ENCODE measurements at regions not wholly inside any gene's neighbourhood (a gene's known extent, or its start where the extent isn't known, plus 50 kb on each side); places are given as distances from the start of the nearest gene placed in this dataset.

DNA sequence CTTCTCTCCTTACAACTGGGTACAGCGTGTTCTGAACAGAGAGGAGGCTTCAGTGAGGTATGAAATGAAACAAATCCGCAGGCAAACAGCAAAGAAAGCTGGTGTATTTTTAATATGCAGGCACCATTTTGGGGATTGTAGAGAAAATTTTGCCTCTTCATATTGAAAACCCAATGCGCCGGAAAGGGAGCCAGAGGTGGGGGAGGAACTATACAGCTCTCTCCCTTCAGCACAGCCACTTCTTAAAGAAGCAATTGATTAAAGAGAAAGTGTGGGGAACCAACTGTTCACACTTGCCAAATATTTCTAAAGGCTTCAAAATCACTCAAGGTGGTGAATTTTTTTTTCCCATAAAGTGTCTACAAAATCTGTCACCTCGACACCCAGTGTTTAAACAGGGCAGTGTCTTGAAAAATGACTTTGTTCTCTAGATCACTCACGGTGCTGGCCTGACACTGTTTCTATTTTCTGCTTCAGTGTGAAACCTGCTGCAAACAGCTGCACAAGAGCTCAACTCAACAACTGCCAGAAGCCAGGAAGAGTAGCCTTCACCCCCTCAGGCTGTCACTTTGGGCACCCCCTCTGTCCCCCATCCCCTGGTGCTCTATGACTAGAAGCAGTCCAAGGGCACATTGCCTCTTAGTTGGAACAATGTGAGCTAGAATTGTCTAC, 123.8 kb upstream of the CTTNBP2NL start:
- H4K20me1 ChIP-seq (ENCODE audit: low read depth, low read length) = no peaks in the 10 kb centered on the region
- H3K27ac ChIP-seq (ENCODE audit: low read depth, low read length) = no peak overlapping the region
- H3K9ac ChIP-seq (ENCODE audit: low read length) = no peak overlapping the region
- no peaks in the 10 kb centered on the region for H3K79me2 ChIP-seq (ENCODE audit: insufficient read depth, low read length)
- H3K9me3 ChIP-seq (ENCODE audit: insufficient read depth, low read length) = no peaks in the 10 kb centered on the region
- H3K36me3 ChIP-seq (ENCODE audit: low read length) = no peaks in the 10 kb centered on the region
- no peaks in the 10 kb centered on the region for H3K9me2 ChIP-seq (replicated peaks; ENCODE audit: insufficient read depth, low read length)
- H3F3A ChIP-seq (ENCODE audit: insufficient read depth) = no peaks in the 10 kb centered on the region
- H2AFZ ChIP-seq (ENCODE audit: low read depth, low read length, severe bottlenecking) = no peak overlapping the region
- H3K27me3 ChIP-seq (ENCODE audit: low read length) = no peaks in the 10 kb centered on the region
- TF ChIP-seq EZH2phosphoT487 (conservative IDR thresholded peaks at IDR 0.05; ENCODE audit: low read length) = no peak
- no peak for TF ChIP-seq CTCF (IDR thresholded peaks at IDR 0.05; ENCODE audit: insufficient read depth, low read length, poor library complexity, severe bottlenecking)
- no peak overlapping the region for H3K4me2 ChIP-seq (ENCODE audit: low read depth, low read length, poor library complexity, severe bottlenecking)
- no peak overlapping the region for H3K4me3 ChIP-seq (ENCODE audit: insufficient read depth, low read length, poor library complexity, severe bottlenecking)

DNA sequence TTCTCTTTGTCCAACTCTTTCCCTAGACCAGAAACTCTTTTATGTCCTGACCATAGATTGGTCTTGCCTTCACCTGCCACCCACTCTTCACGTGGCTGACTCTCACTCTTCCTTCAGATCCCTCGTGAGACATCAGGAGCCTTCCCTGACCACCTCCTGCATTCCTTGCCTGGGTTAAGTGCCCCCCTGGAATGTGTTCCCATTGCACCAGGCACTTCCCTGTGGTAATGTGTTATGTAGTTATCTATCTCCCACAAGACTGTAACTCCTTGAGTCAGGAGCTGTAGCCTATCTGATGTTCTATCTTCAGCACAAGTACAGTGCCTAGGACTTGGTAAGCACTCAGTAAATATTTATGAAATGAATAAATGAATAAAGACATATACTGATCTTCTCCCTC, 111.2 kb upstream of the CTTNBP2NL start:
- Histone ChIP-seq H3K4me2 (ENCODE audit: low read depth, low read length, poor library complexity, severe bottlenecking) (no peak overlapping the region), H3K27ac (ENCODE audit: low read depth, low read length) (no peak overlapping the region), H3K36me3 (ENCODE audit: low read length) (no peaks in the 10 kb centered on the region), H3K9me3 (ENCODE audit: insufficient read depth, low read length) (no peaks in the 10 kb centered on the region), H3K9ac (ENCODE audit: low read length) (no peak overlapping the region), H3K79me2 (ENCODE audit: insufficient read depth, low read length) (no peaks in the 10 kb centered on the region), H3K27me3 (ENCODE audit: low read length) (no peaks in the 10 kb centered on the region), H2AFZ (ENCODE audit: low read depth, low read length, severe bottlenecking) (no peak overlapping the region), H3K4me3 (ENCODE audit: insufficient read depth, low read length, poor library complexity, severe bottlenecking) (no peak overlapping the region), H3F3A (ENCODE audit: insufficient read depth) (no peaks in the 10 kb centered on the region), H4K20me1 (ENCODE audit: low read depth, low read length) (no peaks in the 10 kb centered on the region), H3K9me2 (replicated peaks; ENCODE audit: insufficient read depth, low read length) (no peaks in the 10 kb centered on the region)
- TF ChIP-seq CTCF (IDR thresholded peaks at IDR 0.05; ENCODE audit: insufficient read depth, low read length, poor library complexity, severe bottlenecking) = no peak
- no peak for TF ChIP-seq EZH2phosphoT487 (conservative IDR thresholded peaks at IDR 0.05; ENCODE audit: low read length)

DNA sequence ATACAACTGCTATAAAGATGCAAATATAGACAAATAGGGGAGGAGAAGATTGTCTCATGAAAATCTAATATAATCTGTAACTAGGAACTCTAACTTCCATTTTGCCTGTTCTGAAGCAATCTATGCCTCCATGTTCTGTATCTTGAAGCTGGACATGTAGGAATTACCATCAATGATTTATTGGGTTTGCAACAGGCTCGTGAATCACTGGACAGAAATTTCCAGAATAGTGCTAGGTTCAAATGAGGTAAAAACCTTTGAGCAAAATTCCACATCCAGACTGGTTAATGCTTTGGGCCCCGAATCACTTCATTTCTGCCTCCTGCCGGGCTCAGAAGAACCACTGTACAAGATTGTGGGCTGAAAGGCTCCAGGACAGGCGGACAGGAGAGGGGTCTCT, 110.7 kb upstream of the CTTNBP2NL start:
- Histone ChIP-seq H3K4me3 (ENCODE audit: insufficient read depth, low read length, poor library complexity, severe bottlenecking) (no peak overlapping the region), H3K27me3 (ENCODE audit: low read length) (no peaks in the 10 kb centered on the region), H3K9ac (ENCODE audit: low read length) (no peak overlapping the region), H4K20me1 (ENCODE audit: low read depth, low read length) (no peaks in the 10 kb centered on the region), H3K27ac (ENCODE audit: low read depth, low read length) (no peak overlapping the region), H3K9me3 (ENCODE audit: insufficient read depth, low read length) (no peaks in the 10 kb centered on the region), H3K9me2 (replicated peaks; ENCODE audit: insufficient read depth, low read length) (no peaks in the 10 kb centered on the region), H3F3A (ENCODE audit: insufficient read depth) (no peaks in the 10 kb centered on the region), H3K4me2 (ENCODE audit: low read depth, low read length, poor library complexity, severe bottlenecking) (no peak overlapping the region), H3K79me2 (ENCODE audit: insufficient read depth, low read length) (no peaks in the 10 kb centered on the region), H3K36me3 (ENCODE audit: low read length) (no peaks in the 10 kb centered on the region), H2AFZ (ENCODE audit: low read depth, low read length, severe bottlenecking) (no peak overlapping the region)
- TF ChIP-seq EZH2phosphoT487 (conservative IDR thresholded peaks at IDR 0.05; ENCODE audit: low read length) (no peak), CTCF (IDR thresholded peaks at IDR 0.05; ENCODE audit: insufficient read depth, low read length, poor library complexity, severe bottlenecking) (no peak)
